GM23338 (cell line): ENCODE measurements at regions not wholly inside any gene's neighbourhood (a gene's known extent, or its start where the extent isn't known, plus 50 kb on each side); places are given as distances from the start of the nearest gene placed in this dataset.

ENCODE experiments used
- ATAC-seq: fragments of 200-7000 bp; cut with Tn5 transposase; 3 replicates; pipeline ENCODE4 v1.9.1; 2020
- DNase-seq: peaks from one replicate; pipeline ENCODE4 v3.0.0-alpha.2; 2015; ENCODE audit warnings: low spot score
- H2AFZ ChIP-seq: fragments of 200-600 bp; sonication (generic); 2 replicates; pipeline ENCODE4 v1.8.0; 2016; ENCODE audit warnings: antibody characterized with exemption, mild to moderate bottlenecking, moderate library complexity
- H3F3A ChIP-seq: fragments of 200-600 bp; sonication (generic); replicated peaks from 2 replicates; pipeline ENCODE4 v1.8.0; 2017; ENCODE audit warnings: antibody characterized with exemption, mixed run types, low read depth
- H3K27ac ChIP-seq: fragments of 200-600 bp; sonication (generic); 2 replicates; pipeline ENCODE4 v1.6.1; 2016; ENCODE audit warnings: low read depth
- H3K27me3 ChIP-seq: fragments of 200-600 bp; sonication (generic); 2 replicates; pipeline ENCODE4 v1.8.0; 2016; ENCODE audit warnings: mild to moderate bottlenecking, mixed run types, moderate library complexity; ENCODE audit not compliant: insufficient read depth
- H3K36me3 ChIP-seq: fragments of 200-600 bp; sonication (generic); 2 replicates; pipeline ENCODE4 v1.8.0; 2016; ENCODE audit warnings: mild to moderate bottlenecking; ENCODE audit not compliant: insufficient read depth
- H3K4me1 ChIP-seq: fragments of 200-600 bp; sonication (generic); 2 replicates; pipeline ENCODE4 v1.8.0; 2016; ENCODE audit warnings: mild to moderate bottlenecking, moderate library complexity; ENCODE audit not compliant: insufficient read depth
- H3K4me2 ChIP-seq: fragments of 200-600 bp; sonication (generic); 2 replicates; pipeline ENCODE4 v1.7.1; 2017; ENCODE audit warnings: mixed run types
- H3K4me3 ChIP-seq: fragments of 200-600 bp; sonication (generic); 2 replicates; pipeline ENCODE4 v1.6.1; 2016; ENCODE audit warnings: mixed run types
- H3K79me2 ChIP-seq: fragments of 200-600 bp; sonication (generic); replicated peaks from 2 replicates; pipeline ENCODE4 v1.8.0; 2017; ENCODE audit warnings: mild to moderate bottlenecking; ENCODE audit not compliant: insufficient read depth
- H3K9me2 ChIP-seq: fragments of 200-600 bp; sonication (generic); 2 replicates; pipeline ENCODE4 v1.8.0; 2017; ENCODE audit not compliant: insufficient read depth
- H4K20me1 ChIP-seq: fragments of 200-600 bp; sonication (generic); replicated peaks from 2 replicates; pipeline ENCODE4 v1.8.0; 2017; ENCODE audit warnings: mild to moderate bottlenecking; ENCODE audit not compliant: insufficient read depth
- H3K27ac Mint-ChIP-seq: 2 replicates; pipeline ENCODE4 v1.8.0; 2020; ENCODE audit warnings: inconsistent platforms, mild to moderate bottlenecking, moderate library complexity, mixed read lengths
- H3K27me3 Mint-ChIP-seq: 3 replicates; pipeline ENCODE4 v1.8.0; 2022; ENCODE audit warnings: low read depth, mild to moderate bottlenecking, moderate library complexity, mixed read lengths, inconsistent platforms; ENCODE audit not compliant: insufficient read depth, poor library complexity
- H3K36me3 Mint-ChIP-seq: 3 replicates; pipeline ENCODE4 v1.8.0; 2021; ENCODE audit warnings: low read depth, mild to moderate bottlenecking, inconsistent platforms, moderate library complexity, mixed read lengths
- H3K4me1 Mint-ChIP-seq: 3 replicates; pipeline ENCODE4 v1.8.0; 2020; ENCODE audit warnings: mild to moderate bottlenecking, inconsistent platforms, mixed read lengths
- H3K4me3 Mint-ChIP-seq: 3 replicates; pipeline ENCODE4 v1.8.0; 2021; ENCODE audit warnings: moderate library complexity, mild to moderate bottlenecking, inconsistent platforms, mixed read lengths
- H3K9me3 Mint-ChIP-seq: 3 replicates; pipeline ENCODE4 v1.8.0; 2020; ENCODE audit warnings: moderate library complexity, mild to moderate bottlenecking, inconsistent platforms, mixed read lengths
- CREB1 ChIP-seq: fragments of 250-450 bp; sonication (Bioruptor Pico); IDR thresholded peaks from 2 replicates; pipeline ENCODE4 v1.5.0; 2020; ENCODE audit warnings: low read depth, mild to moderate bottlenecking, moderate library complexity
- CTCF ChIP-seq, 2 experiments: fragments of 200-600 bp in 1 of 2; sonication (generic) in 1 of 2; conservative IDR thresholded peaks; 2 replicates each; pipeline versions ENCODE4 v1.5.1 to v1.6.1; 2016 to 2017; ENCODE audit warnings: antibody characterized with exemption in 2 of 2, low read depth in 2 of 2, mild to moderate bottlenecking in 2 of 2, moderate library complexity in 1 of 2
- ETS1 ChIP-seq: IDR thresholded peaks from 2 replicates; pipeline ENCODE4 v1.6.1; 2016; ENCODE audit warnings: antibody characterized with exemption
- EZH2 ChIP-seq: fragments of 200-600 bp; sonication (generic); IDR thresholded peaks from one replicate; pipeline ENCODE4 v1.8.0; 2017; ENCODE audit warnings: antibody characterized with exemption, mild to moderate bottlenecking, low read depth; ENCODE audit not compliant: unreplicated experiment
- EZH2phosphoT487 ChIP-seq: fragments of 200-600 bp; sonication (generic); IDR thresholded peaks from one replicate; pipeline ENCODE4 v1.8.1; 2018; ENCODE audit warnings: antibody characterized with exemption; ENCODE audit not compliant: unreplicated experiment
- NANOG ChIP-seq: IDR thresholded peaks from 2 replicates; pipeline ENCODE4 v1.6.1; 2016; ENCODE audit warnings: antibody characterized with exemption, borderline replicate concordance
- STAT1 ChIP-seq: IDR thresholded peaks from one replicate; pipeline ENCODE4 v1.6.1; 2016; ENCODE audit warnings: antibody characterized with exemption; ENCODE audit not compliant: unreplicated experiment
- ZNF331 ChIP-seq: fragments of 250-450 bp; sonication (Bioruptor Pico); IDR thresholded peaks from 2 replicates; pipeline ENCODE4 v1.5.0; 2020; ENCODE audit warnings: low read depth, mild to moderate bottlenecking, moderate library complexity
- ZNF462 ChIP-seq: fragments of 250-450 bp; sonication (Bioruptor Pico); IDR thresholded peaks from 2 replicates; pipeline ENCODE4 v1.5.0; 2020; ENCODE audit warnings: mild to moderate bottlenecking, moderate library complexity

- peak in 1 of 2 experiments; percentile 29; a peak in 2 of 4 replicates for TF ChIP-seq CTCF (conservative IDR thresholded peaks at IDR 0.05; ENCODE audit: low read depth in 2 of 2)
These were observed 250.4 kb upstream of the SLITRK3 start (continued) for GRCh38 chr3:165446555-165446954.

GRCh38 chr3:165444745-165445144 lies 248.6 kb upstream of the SLITRK3 start:
- Mint-ChIP-seq H3K9me3 (no peaks in the 10 kb centered on the region; the same call in 2 of the 3 replicates), H3K27me3 (peaks cover 4% of the 10 kb centered on the region), H3K4me1 (peaks cover 4% of the 10 kb centered on the region; the same call in 1 of the 3 replicates), H3K4me3 (no peak overlapping the region), H3K36me3 (no peaks in the 10 kb centered on the region), H3K27ac (no peak overlapping the region)
- Histone ChIP-seq H3K79me2 (no peaks in the 10 kb centered on the region), H3K9me2 (no peaks in the 10 kb centered on the region), H3K27ac (no peak overlapping the region), H3K4me1 (peaks cover 7% of the 10 kb centered on the region; the same call in 1 of the 2 replicates), H3K27me3 (no peaks in the 10 kb centered on the region), H2AFZ (no peak overlapping the region), H3K36me3 (no peaks in the 10 kb centered on the region), H3F3A (no peaks in the 10 kb centered on the region), H3K4me3 (no peak overlapping the region), H4K20me1 (no peaks in the 10 kb centered on the region), H3K4me2 (no peak overlapping the region)
- no peak for TF ChIP-seq CTCF (conservative IDR thresholded peaks at IDR 0.05; ENCODE audit: low read depth in 2 of 2)
- no peak for TF ChIP-seq NANOG
- DNase-seq, result no peak
- no peak for ATAC-seq

- Mint-ChIP-seq H3K27ac (no peak overlapping the region), H3K4me3 (no peak overlapping the region), H3K4me1 (peaks cover 4% of the 10 kb centered on the region; the same call in 1 of the 3 replicates), H3K9me3 (no peaks in the 10 kb centered on the region; the same call in 2 of the 3 replicates), H3K36me3 (no peaks in the 10 kb centered on the region), H3K27me3 (peaks cover 4% of the 10 kb centered on the region)
- Histone ChIP-seq H4K20me1 (no peaks in the 10 kb centered on the region), H3K4me3 (no peak overlapping the region), H2AFZ (no peak overlapping the region), H3K36me3 (no peaks in the 10 kb centered on the region), H3K27ac (no peak overlapping the region), H3K27me3 (no peaks in the 10 kb centered on the region), H3K4me2 (no peak overlapping the region), H3K79me2 (no peaks in the 10 kb centered on the region), H3K9me2 (no peaks in the 10 kb centered on the region), H3F3A (no peaks in the 10 kb centered on the region), H3K4me1 (peaks cover 7% of the 10 kb centered on the region; the same call in 1 of the 2 replicates)
- DNase-seq (no peak), ATAC-seq (no peak)
- TF ChIP-seq ETS1 (no peak), STAT1 (no peak), ZNF462 (CRISPR knock-in tag) (no peak), CREB1 (CRISPR knock-in tag) (no peak), ZNF331 (no peak), EZH2 (no peak), EZH2phosphoT487 (no peak)
These were observed 247.5 kb upstream of the SLITRK3 start for GRCh38 chr3:165443664-165444063.
